ENCODE measurements at regions not wholly inside any gene's neighbourhood (a gene's known extent, or its start where the extent isn't known, plus 50 kb on each side); places are given as distances from the start of the nearest gene placed in this dataset.
"Not testable (repeated sequence)": the region's sequence is repeated elsewhere in the genome, so short reads cannot be mapped to it uniquely, and the experiment has no call there.

DNA sequence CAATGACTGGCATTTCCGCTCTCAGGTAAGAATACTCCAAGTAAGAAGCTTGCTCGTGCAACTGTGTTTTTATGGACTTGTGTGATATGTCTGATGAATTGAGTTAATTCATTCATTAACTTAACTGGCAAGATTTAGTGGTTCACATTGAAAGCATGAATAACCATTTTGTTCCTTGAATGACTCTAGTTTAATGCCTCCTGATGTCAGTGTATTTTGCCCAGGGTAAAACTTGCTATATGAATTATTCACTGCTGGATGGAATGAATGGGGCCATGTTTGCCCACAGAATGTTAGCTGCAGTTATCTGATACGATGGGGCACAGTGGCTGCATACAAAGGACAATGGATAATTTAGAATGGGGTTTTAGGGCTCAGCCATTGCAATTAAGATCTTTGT is 124.1 kb downstream of the ZNF365 start:
- DNase-seq (ENCODE audit: low read depth): no peak

DNA sequence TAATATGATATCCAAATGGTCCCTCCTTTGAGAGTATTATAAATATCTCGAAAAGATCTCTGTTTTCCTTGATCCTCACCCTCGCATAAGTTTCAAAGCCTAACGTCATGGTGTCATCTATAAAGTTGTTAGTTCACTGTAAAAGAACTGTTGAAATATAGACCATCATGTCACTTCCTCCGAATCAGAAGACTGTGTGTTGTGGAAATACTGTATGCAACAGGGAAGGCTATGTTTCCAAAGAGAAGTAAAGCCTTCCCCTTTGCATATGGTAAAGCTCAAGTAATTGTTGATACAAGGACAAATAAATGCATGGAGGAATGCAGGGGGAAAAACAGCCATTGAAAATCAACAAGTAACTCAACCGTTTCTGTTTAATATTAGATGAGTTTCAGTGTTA is 125.9 kb downstream of the ZNF365 start:
- DNase-seq (ENCODE audit: low read depth): not testable (repeated sequence)

DNA sequence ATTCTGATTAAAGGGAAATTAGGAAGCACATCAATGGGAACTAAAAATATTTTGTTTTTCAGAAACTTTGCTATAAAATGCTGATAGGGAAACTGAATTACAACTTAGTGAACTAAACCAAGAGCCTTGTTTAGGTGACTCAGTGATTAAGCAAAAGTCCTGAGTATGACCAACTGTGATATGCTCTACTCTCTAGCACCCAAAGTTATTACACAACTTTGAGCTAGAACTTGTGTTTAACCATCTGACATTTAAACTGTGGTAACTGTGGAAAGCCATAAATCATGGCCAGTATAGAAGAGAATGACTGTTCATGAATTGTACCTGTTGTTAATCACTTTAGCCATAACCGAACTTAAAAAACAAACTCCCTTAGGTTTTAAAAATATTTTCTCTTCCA is 127.4 kb downstream of the ZNF365 start:
- DNase-seq (ENCODE audit: low read depth): no peak

DNA sequence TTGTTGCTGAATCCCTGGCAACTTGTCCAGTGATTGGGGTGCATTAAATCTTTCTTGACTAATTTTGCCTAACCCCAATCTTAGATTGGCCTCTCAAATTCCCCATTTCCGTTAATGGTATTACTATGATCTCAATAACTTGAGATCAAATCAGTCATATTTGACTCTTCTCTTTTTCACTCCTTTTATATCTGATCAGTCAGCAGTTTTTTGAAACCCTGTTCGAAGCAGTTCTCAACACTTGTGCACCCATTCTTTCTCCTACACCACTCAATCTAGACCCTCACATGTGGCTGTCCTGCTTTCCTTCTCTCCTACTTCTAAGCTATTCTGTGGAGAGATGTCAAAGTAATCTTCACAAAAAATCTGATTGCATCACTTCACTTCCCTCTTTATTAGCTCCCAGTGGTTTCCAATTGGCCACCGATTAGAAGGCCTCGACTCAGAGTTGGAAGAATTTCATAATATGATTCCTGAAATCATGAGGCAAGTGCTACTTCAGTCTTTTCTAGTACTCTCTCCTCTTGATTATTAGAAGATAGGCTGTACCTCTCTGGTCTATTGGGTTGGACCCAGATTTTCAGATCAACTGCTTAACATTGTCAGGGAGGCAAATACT is 128.9 kb downstream of the ZNF365 start:
- DNase-seq (ENCODE audit: low read depth): no peak

DNA sequence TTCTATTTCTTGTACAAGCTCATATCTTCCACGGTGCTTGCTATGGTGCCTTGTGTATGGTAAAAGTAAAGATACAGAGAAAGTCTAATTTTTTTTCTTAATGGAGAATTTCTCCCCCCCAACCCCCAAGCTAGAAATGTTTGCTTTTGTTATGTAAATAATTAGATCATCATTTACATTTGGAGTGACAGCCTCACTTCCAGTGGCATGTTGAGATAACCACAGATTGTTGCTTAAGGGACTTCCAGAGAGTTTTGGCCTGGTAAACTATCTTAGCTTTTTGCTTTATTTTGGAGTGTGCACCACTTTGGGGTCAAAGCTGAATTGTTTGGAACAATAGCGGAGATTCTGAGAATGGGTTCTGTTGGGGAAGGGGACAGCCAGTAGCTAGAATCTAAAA is 129.7 kb downstream of the ZNF365 start:
- DNase-seq (ENCODE audit: low read depth): no peak

DNA sequence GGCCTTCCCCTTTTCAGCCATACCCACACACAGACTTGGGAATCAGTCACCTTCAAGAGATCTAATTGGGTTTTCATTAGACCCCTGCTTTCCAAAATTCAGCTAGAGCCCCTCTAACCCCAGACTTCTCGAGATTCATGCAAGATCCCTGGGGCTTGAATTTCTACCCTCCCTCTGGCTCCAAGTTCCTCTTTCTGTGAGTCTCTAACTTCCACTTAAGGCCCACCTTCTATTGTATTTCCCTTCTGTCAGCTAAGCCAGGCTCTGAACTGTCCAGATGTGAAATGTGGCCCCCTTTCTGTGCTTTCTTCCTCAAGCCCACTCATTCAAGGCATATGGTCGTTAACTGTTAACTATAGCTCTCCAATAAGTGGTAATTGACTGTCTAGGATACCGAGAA is 132.2 kb downstream of the ZNF365 start:
- no peak for DNase-seq (ENCODE audit: low read depth)

DNA sequence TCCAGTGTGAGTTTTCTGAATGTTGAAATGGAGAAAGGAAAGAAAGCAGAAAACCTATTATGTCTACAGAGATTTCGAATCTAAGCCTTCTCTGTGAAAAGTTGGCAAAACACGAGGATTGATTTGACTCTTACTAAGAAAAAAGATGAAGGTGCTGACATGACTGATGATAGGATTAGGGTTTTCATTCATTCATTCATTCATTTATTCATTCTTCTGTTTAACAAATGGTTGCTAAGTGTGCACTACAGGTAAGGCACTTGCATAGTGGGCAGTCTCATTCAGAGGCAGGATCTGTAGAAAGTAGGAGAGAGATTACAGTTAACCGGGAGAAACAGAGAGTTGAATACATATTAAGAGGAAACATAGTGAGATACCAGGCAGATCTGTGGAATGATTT is 137.1 kb downstream of the ZNF365 start:
- no peak for DNase-seq (ENCODE audit: low read depth)

DNA sequence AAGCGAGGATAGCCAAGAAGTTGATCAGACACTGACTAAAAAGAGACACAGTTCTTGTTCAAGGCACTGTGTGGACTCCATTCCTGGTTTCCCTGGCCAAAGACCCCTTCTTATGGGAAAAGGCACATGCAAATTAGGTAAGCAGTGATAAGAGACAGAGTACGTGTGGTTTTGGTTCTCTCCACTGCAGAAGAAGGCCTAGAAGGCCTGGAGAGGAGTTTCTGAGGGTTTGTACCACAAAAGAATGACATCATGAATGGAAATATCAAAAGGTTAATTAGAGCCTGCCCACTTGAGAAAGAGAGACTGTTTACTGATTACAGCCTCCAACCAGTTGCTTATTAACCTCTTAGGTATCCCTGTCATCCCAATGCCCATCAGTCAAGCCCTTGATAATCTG is 137.5 kb downstream of the ZNF365 start:
- DNase-seq (ENCODE audit: low read depth): no peak

DNA sequence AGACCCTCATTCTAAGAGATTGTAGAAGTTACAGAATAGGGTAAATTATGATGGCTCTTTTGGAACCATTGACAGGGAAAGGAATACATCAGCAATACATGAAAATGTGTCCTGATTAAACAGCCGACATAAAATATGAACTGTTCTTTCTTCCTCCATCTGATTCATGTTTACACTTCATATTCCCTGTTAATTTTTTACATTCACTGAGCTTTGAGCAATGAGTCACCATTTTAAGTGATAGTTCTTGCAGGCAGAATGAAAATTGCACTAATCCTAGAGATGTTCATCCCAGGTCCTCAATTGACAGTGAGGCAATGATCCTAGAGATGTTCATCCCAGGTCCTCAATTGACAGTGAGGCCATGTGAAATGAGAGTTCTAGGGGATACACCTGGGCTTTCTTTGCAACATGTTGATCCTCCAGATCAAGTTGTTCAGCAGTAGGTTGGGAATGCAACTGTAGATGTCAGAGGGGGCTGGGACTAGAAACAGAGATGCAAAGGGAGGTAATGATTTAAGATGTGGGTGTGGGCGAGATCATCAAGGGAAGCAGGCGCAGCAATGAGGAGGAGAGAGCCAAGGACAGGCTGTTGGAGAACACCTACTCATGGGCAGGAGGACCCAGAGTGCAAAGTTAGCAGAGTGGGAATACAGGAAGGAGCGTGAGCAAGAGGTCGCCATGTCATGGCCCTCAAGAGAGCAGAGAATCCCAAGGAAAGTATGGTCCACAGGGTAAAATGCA is 138.7 kb downstream of the ZNF365 start:
- DNase-seq (ENCODE audit: low read depth): no peak

DNA sequence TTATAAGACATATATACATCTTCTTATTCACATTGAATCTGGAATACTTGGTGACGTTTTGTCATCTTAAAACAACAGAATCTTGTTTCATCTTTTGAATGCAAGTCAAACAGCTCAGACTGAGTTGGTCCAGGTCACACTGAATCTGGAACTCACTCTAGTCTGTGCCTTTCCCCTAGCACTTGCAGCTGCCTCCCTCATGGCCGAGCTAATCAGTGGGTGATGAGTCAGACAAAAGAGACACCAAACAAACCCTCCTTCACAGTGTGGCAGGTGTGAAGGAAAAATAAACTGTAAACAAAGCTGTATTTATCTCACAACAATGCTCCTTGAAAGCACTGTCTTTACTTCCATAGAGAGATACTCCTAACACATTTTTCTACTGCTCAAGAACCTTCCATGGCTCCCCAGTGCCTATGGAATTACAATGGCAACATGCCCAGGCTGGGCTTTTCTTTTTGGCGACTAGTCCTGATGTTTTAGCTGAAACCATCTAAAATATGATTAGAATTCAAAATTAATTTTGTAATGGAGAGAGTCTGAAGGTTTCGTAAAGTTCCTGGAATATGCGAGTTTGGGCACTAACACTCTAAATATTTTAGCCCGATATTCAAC is 140.0 kb downstream of the ZNF365 start:
- no peak for DNase-seq (ENCODE audit: low read depth)

DNA sequence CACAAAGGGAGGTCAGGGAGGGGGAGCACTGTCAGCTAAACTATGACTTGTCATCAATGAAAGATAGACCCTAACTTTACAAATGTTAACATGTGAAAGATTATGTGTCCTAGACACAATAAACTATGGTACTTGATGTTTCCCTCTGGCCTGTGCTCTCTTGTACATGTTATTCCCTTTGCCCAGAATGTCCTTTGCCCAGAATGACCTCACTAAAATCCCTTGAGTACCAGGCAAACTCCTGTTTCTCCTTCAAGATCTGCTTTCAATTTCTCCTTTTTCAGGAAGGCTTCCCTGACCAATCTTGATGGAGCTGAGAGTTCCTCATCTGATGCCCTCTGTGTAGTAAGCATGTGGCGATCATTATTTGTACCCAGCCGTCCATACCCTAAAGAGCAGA is 143.1 kb downstream of the ZNF365 start:
- DNase-seq (ENCODE audit: low read depth): no peak

DNA sequence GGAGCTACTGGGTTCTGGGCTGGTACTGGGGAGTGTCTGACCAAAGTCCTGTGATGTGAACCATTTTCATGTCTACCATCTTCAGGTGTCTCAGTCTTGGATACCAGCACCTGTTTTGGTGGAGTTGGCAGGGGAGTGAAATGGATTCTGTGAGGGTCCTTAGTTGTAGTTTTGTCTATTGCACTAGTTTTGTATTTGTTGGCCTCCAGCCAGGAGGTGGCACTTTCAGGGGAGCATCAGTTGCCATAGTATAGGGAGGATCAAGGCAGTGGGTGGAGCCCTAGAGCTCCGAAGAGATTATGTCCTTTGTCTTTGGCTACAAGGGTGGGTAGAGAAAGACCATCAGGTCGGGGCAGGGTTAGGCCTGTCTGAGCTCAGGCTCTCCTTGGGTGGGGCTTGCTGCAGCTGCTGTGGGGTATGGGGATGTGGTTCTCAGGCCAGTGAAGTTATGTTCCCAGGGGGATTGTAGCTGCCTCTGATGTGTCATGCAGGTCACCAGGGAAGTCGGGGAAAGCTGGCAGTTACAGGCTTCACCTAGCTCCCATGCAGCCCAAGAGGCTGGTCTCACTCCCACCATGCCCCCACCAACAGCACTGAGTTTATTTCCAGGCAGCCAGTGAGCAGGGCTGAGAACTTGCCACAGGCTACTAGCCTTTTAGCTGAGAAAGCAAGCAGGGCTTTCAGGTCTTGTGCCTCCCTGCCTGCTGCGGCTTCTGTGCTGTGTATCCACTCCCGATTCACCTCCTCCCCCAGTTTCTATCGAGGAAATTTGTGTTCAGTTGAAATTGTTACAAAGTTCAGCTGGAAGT is 153.1 kb downstream of the ZNF365 start:
- DNase-seq (ENCODE audit: low read depth): no peak

DNA sequence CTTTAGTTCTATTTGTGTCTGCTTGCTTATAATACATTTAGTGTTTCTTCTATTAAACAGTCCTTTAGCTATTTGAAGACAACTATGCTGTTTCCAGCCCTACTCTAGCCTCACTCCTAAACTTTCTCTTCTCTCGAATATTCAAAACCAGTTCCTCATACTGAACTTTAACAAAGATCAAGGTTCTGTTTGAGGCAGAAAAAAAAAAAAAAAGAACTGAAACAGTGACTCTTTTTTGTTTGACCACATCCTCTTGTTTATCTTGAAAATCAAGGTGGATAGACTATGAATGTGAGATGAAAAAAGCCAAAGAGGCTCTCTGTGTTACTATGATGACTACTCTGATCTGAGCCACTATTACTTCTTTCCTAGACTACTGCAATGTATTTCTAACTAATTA is 154.3 kb downstream of the ZNF365 start:
- DNase-seq (ENCODE audit: low read depth): no peak

DNA sequence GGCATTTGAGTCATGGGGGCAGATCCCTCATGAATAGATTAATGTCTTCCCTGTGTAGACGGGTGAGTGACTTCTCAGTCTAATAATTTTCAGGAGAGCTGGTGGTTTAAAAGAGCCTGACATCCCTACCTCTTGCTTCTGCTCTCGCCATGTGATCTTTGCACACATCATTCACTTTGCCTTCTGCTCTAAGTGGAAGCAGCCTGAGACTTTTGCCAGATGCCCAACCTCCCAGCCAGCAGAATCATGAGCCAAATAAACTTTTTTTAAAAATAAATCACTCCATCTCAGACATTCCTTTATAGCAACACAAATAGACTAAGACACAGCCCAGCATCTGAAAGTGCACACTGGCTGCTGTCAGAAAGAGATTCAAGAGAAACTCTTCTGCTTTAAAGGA is 155.2 kb downstream of the ZNF365 start:
- DNase-seq (ENCODE audit: low read depth): no peak

DNA sequence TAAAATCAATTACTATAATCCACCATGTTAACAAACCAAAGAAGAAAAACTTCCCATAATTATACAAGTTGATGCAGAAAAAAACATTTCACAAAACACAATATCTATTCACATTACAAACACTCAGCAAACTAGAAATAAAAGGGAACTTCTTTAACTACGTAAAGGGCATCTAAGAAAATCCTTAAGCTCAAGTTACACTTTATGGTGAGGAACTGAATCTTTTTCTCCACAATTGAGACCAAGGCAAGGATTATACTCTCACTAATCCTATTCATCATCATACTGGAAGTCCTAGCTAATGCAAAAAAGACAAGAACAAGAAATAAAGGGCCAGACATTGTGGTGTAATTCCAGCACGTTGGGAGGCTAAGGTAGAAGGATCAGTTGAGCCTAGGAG is 159.9 kb downstream of the ZNF365 start:
- DNase-seq (ENCODE audit: low read depth): no peak

DNA sequence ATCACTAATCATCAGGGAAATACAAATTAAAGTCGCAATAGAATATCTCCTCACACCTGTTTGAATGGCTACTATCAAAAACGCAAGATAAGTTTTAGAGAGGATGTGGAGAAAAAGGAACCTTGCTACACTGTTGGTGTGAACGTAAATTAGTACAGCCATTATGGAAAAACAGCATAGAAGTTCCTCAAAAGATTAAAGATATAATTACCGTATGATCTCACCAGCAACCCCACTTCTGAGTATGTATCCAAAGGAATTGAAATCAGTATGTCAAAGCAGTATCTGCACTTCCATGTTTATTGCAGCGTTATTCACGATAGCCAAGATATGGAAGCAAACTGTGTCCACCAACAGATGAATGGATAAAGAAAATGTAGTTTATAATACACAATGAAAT is 164.4 kb downstream of the ZNF365 start:
- DNase-seq (ENCODE audit: low read depth): no peak

DNA sequence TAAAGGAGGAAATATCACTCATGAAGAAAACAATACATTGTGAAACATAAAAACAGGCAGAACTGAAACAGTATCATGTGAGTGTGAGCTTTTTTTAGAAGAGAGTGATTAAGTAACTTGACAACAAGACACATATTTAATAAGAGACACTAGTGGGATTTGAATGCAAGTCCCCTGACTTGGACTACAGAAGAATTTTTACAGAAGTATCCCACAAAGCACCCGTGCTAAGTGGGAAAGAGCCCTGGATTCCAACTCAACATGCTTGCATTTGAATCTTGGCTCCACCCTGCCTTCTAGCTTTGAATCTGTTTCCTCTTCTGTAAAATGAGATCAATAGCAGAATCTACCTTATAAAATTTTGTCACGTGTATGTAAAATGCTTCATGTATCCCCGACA is 166.2 kb downstream of the ZNF365 start:
- DNase-seq (ENCODE audit: low read depth): no peak

DNA sequence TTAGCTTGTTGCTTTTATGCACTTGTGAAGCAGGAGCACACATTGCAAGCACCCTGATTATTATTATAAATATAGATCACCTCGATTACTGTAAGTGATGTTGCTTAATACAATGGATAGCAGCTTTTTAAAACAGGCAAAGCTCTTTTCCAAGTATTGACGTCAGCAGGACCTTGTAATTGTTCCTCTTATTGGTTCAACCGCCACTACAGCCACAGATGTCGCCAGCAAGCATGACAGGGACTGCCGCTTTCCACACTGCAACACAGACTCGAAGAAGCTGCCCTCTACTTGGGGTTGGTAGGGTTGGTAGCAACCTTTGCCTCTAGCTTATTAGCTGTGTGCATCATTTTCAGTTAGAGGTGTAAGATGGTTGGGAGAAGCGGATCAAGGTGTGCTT is 167.6 kb downstream of the ZNF365 start:
- no peak for DNase-seq (ENCODE audit: low read depth)

DNA sequence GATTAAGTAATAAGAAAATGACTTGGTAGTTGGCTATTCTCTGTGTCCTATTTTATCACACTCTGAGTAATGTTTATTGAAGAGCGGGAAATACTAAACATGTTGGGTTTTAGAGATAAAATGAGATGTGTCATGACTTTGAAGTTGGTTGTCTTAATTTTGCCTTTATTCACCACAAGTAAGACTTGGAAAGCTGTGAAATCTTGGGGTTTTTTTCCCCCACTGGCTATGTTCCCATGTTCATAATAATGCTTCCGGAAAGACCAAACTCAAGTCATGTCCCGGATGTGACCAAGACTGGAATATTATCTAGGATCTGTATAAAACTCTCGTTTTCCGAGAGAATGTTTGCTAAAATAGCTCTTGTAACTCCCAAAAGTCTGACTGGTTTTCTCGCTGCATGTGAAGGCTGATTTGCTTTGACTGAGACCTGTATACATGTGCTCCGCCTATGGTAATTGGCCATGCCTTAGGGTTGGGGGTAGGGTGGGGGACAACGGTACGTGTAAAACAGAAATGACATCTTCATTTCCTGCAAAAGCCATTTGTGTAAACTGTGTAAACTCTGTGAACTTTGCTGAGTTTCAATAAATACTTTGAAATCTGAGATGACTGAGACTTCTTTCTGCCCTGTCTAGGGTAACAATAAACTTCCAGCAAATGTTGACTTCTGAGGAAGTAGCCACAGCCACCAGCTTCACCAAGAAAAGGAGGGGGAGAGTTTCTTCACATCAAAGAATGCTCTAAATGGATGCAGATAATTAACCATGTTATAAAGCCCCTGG is 169.6 kb downstream of the ZNF365 start:
- no peak for DNase-seq (ENCODE audit: low read depth)

DNA sequence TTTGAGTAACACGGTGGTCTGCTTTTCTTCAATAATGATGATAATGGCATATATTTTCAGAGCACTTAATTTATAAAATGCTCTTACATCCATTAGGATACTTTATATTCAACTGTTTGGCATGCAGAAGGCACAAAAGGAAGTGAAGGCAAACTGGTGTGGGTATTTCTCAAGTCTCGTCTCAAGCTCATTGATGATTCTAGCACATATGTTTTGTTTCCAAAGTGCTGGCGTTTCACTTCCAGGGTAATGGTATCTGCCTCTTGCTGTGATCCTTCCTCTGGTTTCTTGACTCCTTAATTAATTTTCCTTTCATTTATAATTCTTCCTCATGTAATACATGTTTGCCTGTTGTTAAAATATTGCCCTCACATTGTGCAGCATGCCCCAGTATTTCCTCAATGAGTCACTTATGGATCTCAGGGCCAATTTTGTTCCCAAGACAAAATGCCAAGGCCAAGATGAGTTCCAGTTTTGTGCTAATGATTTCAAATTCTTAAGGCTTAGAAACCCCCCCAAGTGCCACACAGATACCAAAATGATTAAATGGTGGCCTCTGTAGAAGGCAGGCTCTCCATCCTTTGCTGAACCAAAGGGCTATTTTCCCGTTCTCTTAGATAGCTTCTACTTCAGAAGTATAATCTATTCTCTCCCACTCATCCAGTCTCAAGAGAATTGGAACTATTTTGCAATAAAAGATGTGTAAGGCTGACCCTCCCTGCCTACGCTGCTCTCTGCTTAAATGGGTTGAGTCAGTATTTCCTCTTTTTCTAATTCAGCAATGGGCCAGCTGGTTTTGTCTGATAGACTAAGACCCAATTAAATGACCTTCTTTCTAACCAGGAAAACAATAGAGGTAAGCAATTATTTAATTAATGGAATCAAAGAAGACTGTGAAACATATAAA is 171.2 kb downstream of the ZNF365 start:
- no peak for DNase-seq (ENCODE audit: low read depth)

DNA sequence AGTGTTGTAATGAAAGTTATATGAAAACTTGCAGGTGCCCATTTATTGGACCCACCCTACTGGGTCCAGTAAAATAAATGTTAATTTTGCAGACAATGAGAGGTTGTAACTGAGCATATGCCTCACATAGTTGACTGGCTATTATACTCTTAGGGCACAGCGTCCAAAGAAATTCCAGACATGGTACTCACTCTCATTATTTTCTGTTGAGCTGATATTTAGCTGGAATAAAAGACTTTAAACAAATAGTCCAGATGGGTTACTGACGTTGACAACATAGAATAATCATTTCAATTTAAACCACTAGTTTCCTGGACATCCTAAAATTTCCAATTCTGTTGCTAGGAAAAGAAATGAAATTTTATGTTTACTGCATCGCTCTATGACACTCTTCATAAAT is 174.5 kb downstream of the ZNF365 start:
- no peak for DNase-seq (ENCODE audit: low read depth)
